ENCODE measurements at regions not wholly inside any gene's neighbourhood (a gene's known extent, or its start where the extent isn't known, plus 50 kb on each side); places are given as distances from the start of the nearest gene placed in this dataset.

DNA sequence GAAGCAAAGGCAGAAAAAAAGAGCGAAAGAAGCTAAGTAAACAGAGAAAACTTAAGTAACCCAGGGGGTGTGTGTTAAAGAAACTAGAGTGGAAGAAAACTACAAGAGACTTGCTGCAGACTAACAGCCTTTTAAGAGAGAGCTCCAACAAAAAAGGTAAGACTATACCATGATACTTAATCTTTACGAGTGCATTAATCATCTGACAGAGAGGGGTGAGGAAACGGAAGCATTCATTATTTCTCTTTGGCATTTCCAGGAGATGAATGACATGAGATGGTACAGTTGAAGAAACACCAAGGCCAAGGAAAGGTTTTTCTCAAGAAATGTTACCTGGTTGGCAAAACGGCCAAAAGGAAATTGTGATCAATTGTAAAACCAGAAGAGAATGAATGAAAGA, 906.8 kb downstream of the QKI start:
- intact Hi-C loops (cut with DNase I), result no loop called here
- Histone ChIP-seq H3K27me3 (no peaks in the 10 kb centered on the region), H3K4me3 (no peak overlapping the region), H3K36me3 (no peaks in the 10 kb centered on the region), H3K9me3 (no peaks in the 10 kb centered on the region), H3K27ac (no peak overlapping the region), H3K4me1 (no peaks in the 10 kb centered on the region)
- no peak for TF ChIP-seq POLR2AphosphoS5 (IDR thresholded peaks at IDR 0.05; ENCODE audit: insufficient read depth in 1 of 2, low read depth in 1 of 2)
- no peak for TF ChIP-seq POLR2A (IDR thresholded peaks at IDR 0.05)
- no peak for TF ChIP-seq CTCF (IDR thresholded peaks at IDR 0.05)
- DNase-seq (ENCODE audit: extremely low spot score in 2 of 2), result no peak

- TF ChIP-seq POLR2AphosphoS5 (IDR thresholded peaks at IDR 0.05; ENCODE audit: insufficient read depth in 1 of 2, low read depth in 1 of 2), result no peak
- TF ChIP-seq POLR2A (IDR thresholded peaks at IDR 0.05), result no peak
- TF ChIP-seq CTCF (IDR thresholded peaks at IDR 0.05), result no peak
- DNase-seq (ENCODE audit: extremely low spot score in 2 of 2), result no peak
- H3K36me3 ChIP-seq, result no peaks in the 10 kb centered on the region
- H3K4me1 ChIP-seq, result no peaks in the 10 kb centered on the region
- H3K27me3 ChIP-seq, result no peaks in the 10 kb centered on the region
- H3K4me3 ChIP-seq, result no peak overlapping the region
- H3K9me3 ChIP-seq, result no peaks in the 10 kb centered on the region
- H3K27ac ChIP-seq, result no peak overlapping the region
- intact Hi-C loops (cut with DNase I), result no loop called here
These were observed 900.9 kb downstream of the QKI start for GRCh38 chr6:164315376-164315775.

DNA sequence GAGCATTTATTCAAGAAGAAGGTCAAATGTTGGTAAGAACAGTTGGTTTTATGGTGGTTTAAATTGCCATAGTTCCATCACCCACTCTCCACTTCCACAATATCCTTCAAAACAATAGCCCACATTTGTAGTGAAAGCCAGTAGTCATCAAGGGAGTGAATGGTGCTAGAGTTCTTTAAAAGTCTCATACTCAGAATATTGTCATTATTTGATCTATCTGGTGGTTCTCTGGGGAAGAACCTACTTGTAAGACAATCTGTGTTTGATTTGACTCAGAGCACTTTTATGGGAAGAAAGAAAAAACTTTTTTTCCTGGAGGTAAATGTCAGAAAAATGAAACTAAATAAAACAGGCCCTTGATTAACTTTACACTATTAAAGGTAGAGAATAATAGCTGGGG, 893.8 kb downstream of the QKI start:
- Histone ChIP-seq H3K4me3 (no peak overlapping the region), H3K9me3 (no peaks in the 10 kb centered on the region), H3K4me1 (no peaks in the 10 kb centered on the region), H3K27me3 (no peaks in the 10 kb centered on the region), H3K27ac (no peak overlapping the region), H3K36me3 (no peaks in the 10 kb centered on the region)
- DNase-seq (ENCODE audit: extremely low spot score in 2 of 2), result no peak
- intact Hi-C loops (cut with DNase I), result no loop called here
- TF ChIP-seq POLR2AphosphoS5 (IDR thresholded peaks at IDR 0.05; ENCODE audit: insufficient read depth in 1 of 2, low read depth in 1 of 2) (no peak), POLR2A (IDR thresholded peaks at IDR 0.05) (no peak), CTCF (IDR thresholded peaks at IDR 0.05) (no peak)

DNA sequence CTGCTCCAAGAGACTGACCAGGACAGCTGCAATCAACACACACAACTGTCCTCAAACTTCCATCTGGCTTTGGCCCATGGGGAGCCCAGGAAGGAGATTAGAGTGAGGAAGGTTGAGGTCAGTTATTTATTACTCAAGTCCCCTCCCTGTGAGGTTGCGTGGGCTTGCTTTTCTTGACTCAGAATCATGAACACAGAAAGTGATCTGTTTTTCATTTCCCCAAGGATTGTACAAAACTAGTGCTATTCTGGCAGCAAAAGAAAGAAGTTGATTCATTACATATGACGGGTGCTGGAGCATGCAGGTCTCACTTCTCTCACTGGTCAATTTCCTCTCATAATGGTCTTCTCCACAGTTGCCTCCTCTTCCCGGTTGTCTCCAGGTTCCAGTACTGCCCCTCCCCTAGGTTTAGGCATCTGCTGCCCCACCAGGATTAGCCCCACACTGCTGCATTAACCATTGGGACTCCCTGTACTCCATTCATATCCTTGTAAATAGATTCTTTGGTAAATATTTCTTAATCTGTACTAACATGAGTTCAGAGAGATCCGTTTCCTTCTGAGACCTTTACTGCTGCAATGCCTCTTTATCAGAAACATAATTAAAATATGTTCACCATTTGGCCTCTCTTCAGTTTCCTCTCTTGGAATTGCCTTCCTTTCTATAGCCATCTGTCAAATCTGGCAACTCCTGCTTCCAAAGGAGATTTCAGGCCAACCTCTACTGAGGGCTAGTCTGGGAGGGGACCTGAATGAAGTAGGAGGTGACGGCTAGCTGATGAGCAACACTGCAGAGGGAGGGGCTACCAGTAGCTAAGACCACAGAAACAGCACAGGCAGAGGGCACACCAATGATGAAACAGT, 888.8 kb downstream of the QKI start:
- DNase-seq (ENCODE audit: extremely low spot score in 2 of 2), result no peak
- Histone ChIP-seq H3K27me3 (no peaks in the 10 kb centered on the region), H3K9me3 (no peaks in the 10 kb centered on the region), H3K27ac (no peak overlapping the region), H3K4me3 (no peak overlapping the region), H3K36me3 (no peaks in the 10 kb centered on the region), H3K4me1 (peaks cover 5% of the 10 kb centered on the region)
- intact Hi-C loops (cut with DNase I), result no loop called here
- no peak for TF ChIP-seq POLR2A (IDR thresholded peaks at IDR 0.05)
- peak in 1 of 2 donors; percentile 16 for TF ChIP-seq POLR2AphosphoS5 (IDR thresholded peaks at IDR 0.05; ENCODE audit: insufficient read depth in 1 of 2, low read depth in 1 of 2)
- TF ChIP-seq CTCF (IDR thresholded peaks at IDR 0.05), result no peak

GRCh38 chr6:164296411-164296810, 881.9 kb downstream of the QKI start:
- Histone ChIP-seq H3K27ac (no peak overlapping the region), H3K27me3 (no peaks in the 10 kb centered on the region), H3K4me3 (no peak overlapping the region), H3K9me3 (no peaks in the 10 kb centered on the region), H3K36me3 (no peaks in the 10 kb centered on the region), H3K4me1 (no peaks in the 10 kb centered on the region)
- no peak for DNase-seq (ENCODE audit: extremely low spot score in 2 of 2)
- intact Hi-C loops (cut with DNase I), result no loop called here
- TF ChIP-seq POLR2AphosphoS5 (IDR thresholded peaks at IDR 0.05; ENCODE audit: insufficient read depth in 1 of 2, low read depth in 1 of 2) (no peak), CTCF (IDR thresholded peaks at IDR 0.05) (no peak), POLR2A (IDR thresholded peaks at IDR 0.05) (no peak)
